A549 (cell line): ENCODE measurements at regions not wholly inside any gene's neighbourhood (a gene's known extent, or its start where the extent isn't known, plus 50 kb on each side); places are given as distances from the start of the nearest gene placed in this dataset.

ENCODE experiments used
- ATAC-seq, 2 experiments: fragments of 200-7000 bp in 1 of 2; fragments of >200 bp in 1 of 2; cut with Nextera tagmentation in 1 of 2; cut with Tn5 transposase in 1 of 2; 3 replicates each; pipeline versions ENCODE4 v1.8.0 to v1.9.1; 2018 to 2020; ENCODE audit warnings: mild to moderate bottlenecking in 1 of 2, moderate library complexity in 1 of 2
- CTCF ChIA-PET: fragments of 300-600 bp; sonication (Branson Sonifier 250); formaldehyde crosslinking; extraction: SDS; loops from one replicate; lab custom pipeline; 2021; ENCODE audit warnings: antibody characterized with exemption, inconsistent platforms; lab: Yijun Ruan, JAX
- POLR2A ChIA-PET: fragments of 350-600 bp; formaldehyde crosslinking; extraction: SDS; loops from one replicate; lab custom pipeline; 2021; ENCODE audit warnings: antibody characterized with exemption, inconsistent platforms; lab: Yijun Ruan, JAX
- DNase-seq, 2 experiments: peaks; one replicate each; pipeline versions ENCODE4 v3.0.0 to v3.0.0-alpha.2; 2011 to 2016; ENCODE audit warnings: low read depth in 1 of 2, low spot score in 1 of 2
- FAIRE-seq: peaks from 2 replicates; lab custom pipeline; 2011; peaks lifted over from hg19 to GRCh38; lab: Jason Lieb, UNC
- H3K27ac ChIP-seq, 2 experiments: fragments of >200 bp; sonication (Bioruptor Twin); formaldehyde crosslinking; 3 replicates each; pipeline ENCODE4 v1.5.1; 2016 to 2017
- H3K4me1 ChIP-seq: fragments of >200 bp; sonication (Bioruptor Twin); formaldehyde crosslinking; 3 replicates; pipeline ENCODE4 v1.6.1; 2016
- H3K4me2 ChIP-seq: fragments of >200 bp; sonication (Bioruptor Twin); formaldehyde crosslinking; 3 replicates; pipeline ENCODE4 v1.6.1; 2016
- H3K4me3 ChIP-seq: fragments of >200 bp; sonication (Bioruptor Twin); formaldehyde crosslinking; 3 replicates; pipeline ENCODE4 v1.5.1; 2016
- H3K9me3 ChIP-seq: fragments of >200 bp; sonication (Bioruptor Twin); formaldehyde crosslinking; 3 replicates; pipeline ENCODE4 v1.6.1; 2016
- BHLHE40 ChIP-seq: IDR thresholded peaks from 2 replicates; pipeline ENCODE4 v1.6.1; 2012; ENCODE audit warnings: low read depth, low read length, inconsistent platforms
- CHD2 ChIP-seq: fragments of 150-350 bp; IDR thresholded peaks from 2 replicates; pipeline ENCODE4 v1.6.1; 2014; ENCODE audit warnings: low read length; ENCODE audit not compliant: partially characterized antibody
- ESRRA ChIP-seq: fragments of 150-350 bp; IDR thresholded peaks from 2 replicates; pipeline ENCODE4 v1.6.1; 2014; ENCODE audit warnings: mild to moderate bottlenecking, low read length, borderline replicate concordance
- GATA3 ChIP-seq: IDR thresholded peaks from 2 replicates; pipeline ENCODE4 v1.6.1; 2012; ENCODE audit warnings: borderline replicate concordance
- HDAC2 ChIP-seq: fragments of 200-600 bp; sonication (generic); IDR thresholded peaks from 2 replicates; pipeline ENCODE4 v1.6.1; 2016
- JUNB ChIP-seq: fragments of >200 bp; sonication (Bioruptor Twin); formaldehyde crosslinking; IDR thresholded peaks from 2 replicates; pipeline ENCODE4 v1.6.1; 2016
- MYC ChIP-seq: IDR thresholded peaks from 2 replicates; pipeline ENCODE4 v1.6.1; 2012; ENCODE audit warnings: mild to moderate bottlenecking, inconsistent platforms, low read length, improper control_type of control experiment, borderline replicate concordance
- NPAS2 ChIP-seq: fragments of 250-450 bp; sonication (Bioruptor Pico); IDR thresholded peaks from 2 replicates; pipeline ENCODE4 v1.8.0; 2022; ENCODE audit warnings: mild to moderate bottlenecking, moderate library complexity, borderline replicate concordance
- PBX3 ChIP-seq: IDR thresholded peaks from 2 replicates; pipeline ENCODE4 v1.6.1; 2012
- POLR2A ChIP-seq: IDR thresholded peaks from 2 replicates; pipeline ENCODE4 v1.6.1; 2012; ENCODE audit warnings: mild to moderate bottlenecking, low read length
- RARB ChIP-seq: fragments of 250-450 bp; sonication (Bioruptor Pico); IDR thresholded peaks from 2 replicates; pipeline ENCODE4 v1.8.0; 2021; ENCODE audit warnings: mild to moderate bottlenecking, moderate library complexity
- RCOR1 ChIP-seq: fragments of 150-350 bp; IDR thresholded peaks from 2 replicates; pipeline ENCODE4 v1.6.1; 2014; ENCODE audit warnings: antibody characterized with exemption, low read length, low read depth
- RNF2 ChIP-seq: fragments of 200-600 bp; sonication (generic); IDR thresholded peaks from 2 replicates; pipeline ENCODE4 v1.6.1; 2016; ENCODE audit warnings: low read depth, mild to moderate bottlenecking, antibody characterized with exemption, moderate library complexity, borderline replicate concordance
- TFCP2L1 ChIP-seq: fragments of 250-450 bp; sonication (Bioruptor Pico); IDR thresholded peaks from 2 replicates; pipeline ENCODE4 v1.5.0; 2021; ENCODE audit warnings: mild to moderate bottlenecking
- TP53 ChIP-seq: fragments of 250-450 bp; sonication (Bioruptor Pico); IDR thresholded peaks from 2 replicates; pipeline ENCODE4 v1.5.0; 2021; ENCODE audit warnings: mild to moderate bottlenecking, moderate library complexity
- ZC3H11A ChIP-seq: fragments of 450-650 bp; IDR thresholded peaks from 2 replicates; pipeline ENCODE4 v1.6.1; 2014; ENCODE audit warnings: antibody characterized with exemption, mild to moderate bottlenecking
- ZFP36 ChIP-seq: fragments of 450-650 bp; IDR thresholded peaks from 2 replicates; pipeline ENCODE4 v1.6.1; 2014; ENCODE audit warnings: borderline replicate concordance; ENCODE audit not compliant: partially characterized antibody
- ZNF302 ChIP-seq: fragments of 250-450 bp; sonication (Bioruptor Pico); IDR thresholded peaks from 2 replicates; pipeline ENCODE4 v1.9.0; 2021; ENCODE audit warnings: inconsistent platforms, mild to moderate bottlenecking, moderate library complexity
- WGBS: methylation state at CpG from one replicate; pipeline ENCODE4 v1.1.6; 2017; ENCODE audit errors: missing lambda C conversion rate; 5-methylcytosine and 5-hydroxymethylcytosine counted together
- TF ChIP-seq, protein P1 (sequence below): fragments of 150-350 bp; IDR thresholded peaks from 2 replicates; pipeline ENCODE4 v1.6.1; 2014; ENCODE audit warnings: low read depth, mild to moderate bottlenecking, low read length
- TF ChIP-seq, protein P2 (sequence below): fragments of >200 bp; sonication (Bioruptor Twin); formaldehyde crosslinking; IDR thresholded peaks from 3 replicates; pipeline ENCODE4 v1.6.1; 2016
- TF ChIP-seq, protein P3 (sequence below): fragments of 250-450 bp; sonication (Bioruptor Pico); IDR thresholded peaks from 2 replicates; pipeline ENCODE4 v1.5.0; 2021; ENCODE audit warnings: mild to moderate bottlenecking, moderate library complexity, borderline replicate concordance

DNA sequence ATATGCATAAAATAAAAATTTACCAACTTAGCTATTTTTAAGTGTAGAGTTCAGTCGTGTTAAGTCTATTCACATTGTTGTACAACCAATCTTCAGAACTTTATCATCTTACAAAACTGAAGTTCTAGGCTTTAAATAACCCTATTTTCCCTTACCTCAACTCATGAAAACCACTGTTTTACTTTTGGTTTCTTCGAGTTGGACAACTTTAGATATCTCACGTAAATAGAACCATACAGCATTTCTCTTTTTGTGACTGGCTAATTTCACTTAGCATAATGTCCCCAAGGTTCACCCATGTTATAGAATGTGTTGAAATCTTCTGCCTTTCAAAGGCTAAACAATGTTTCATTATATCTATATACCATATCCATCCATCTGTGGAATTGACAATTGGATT, 819.0 kb upstream of the ADGRL4 start:
- no peak for TF ChIP-seq GATA3
- ChIA-PET CTCF (no interaction called here), POLR2A (no interaction called here)
- no peaks in the 10 kb centered on the region for H3K9me3 ChIP-seq
- no peak overlapping the region for H3K4me3 ChIP-seq
- FAIRE-seq (no peak), DNase-seq (no peak), ATAC-seq (no peak)
- H3K4me1 ChIP-seq = no peaks in the 10 kb centered on the region
- 20% methylated on average over 3 of the region's 3 CpGs for WGBS
- H3K4me2 ChIP-seq = no peak overlapping the region
- no peak overlapping the region for H3K27ac ChIP-seq

DNA sequence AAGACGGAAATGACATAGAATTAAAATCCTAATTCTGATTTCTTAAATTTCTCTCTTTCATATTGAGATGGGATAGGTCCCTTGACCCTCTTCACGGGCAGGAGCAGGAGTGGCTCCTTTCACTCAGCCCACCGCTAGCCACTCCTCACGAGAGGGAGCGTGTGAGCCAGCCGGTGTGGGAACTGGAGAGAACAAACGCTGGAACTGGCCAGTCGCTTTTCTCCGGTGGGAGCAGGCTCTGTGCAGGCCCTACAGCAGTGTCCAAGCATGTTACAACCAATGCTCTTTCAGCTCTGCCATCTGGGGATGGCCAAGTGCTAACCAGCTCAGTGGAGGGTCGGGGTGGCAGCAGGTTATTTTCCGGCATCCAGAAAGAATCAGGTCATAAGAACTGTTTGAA, 815.5 kb upstream of the ADGRL4 start:
- no peak for TF ChIP-seq POLR2A
- no peak for TF ChIP-seq HDAC2
- no peak for TF ChIP-seq ZNF302 (CRISPR knock-in tag)
- no peak for TF ChIP-seq TFCP2L1
- no peak for TF ChIP-seq ZC3H11A
- TF ChIP-seq, protein P1, sequence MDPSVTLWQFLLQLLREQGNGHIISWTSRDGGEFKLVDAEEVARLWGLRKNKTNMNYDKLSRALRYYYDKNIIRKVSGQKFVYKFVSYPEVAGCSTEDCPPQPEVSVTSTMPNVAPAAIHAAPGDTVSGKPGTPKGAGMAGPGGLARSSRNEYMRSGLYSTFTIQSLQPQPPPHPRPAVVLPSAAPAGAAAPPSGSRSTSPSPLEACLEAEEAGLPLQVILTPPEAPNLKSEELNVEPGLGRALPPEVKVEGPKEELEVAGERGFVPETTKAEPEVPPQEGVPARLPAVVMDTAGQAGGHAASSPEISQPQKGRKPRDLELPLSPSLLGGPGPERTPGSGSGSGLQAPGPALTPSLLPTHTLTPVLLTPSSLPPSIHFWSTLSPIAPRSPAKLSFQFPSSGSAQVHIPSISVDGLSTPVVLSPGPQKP = no peak
- TF ChIP-seq JUNB = no peak
- TF ChIP-seq, protein P2, sequence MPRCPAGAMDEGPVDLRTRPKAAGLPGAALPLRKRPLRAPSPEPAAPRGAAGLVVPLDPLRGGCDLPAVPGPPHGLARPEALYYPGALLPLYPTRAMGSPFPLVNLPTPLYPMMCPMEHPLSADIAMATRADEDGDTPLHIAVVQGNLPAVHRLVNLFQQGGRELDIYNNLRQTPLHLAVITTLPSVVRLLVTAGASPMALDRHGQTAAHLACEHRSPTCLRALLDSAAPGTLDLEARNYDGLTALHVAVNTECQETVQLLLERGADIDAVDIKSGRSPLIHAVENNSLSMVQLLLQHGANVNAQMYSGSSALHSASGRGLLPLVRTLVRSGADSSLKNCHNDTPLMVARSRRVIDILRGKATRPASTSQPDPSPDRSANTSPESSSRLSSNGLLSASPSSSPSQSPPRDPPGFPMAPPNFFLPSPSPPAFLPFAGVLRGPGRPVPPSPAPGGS = no peak
- TF ChIP-seq PBX3 = no peak
- no peak for TF ChIP-seq ESRRA
- no peak for TF ChIP-seq RNF2
- TF ChIP-seq, protein P3, sequence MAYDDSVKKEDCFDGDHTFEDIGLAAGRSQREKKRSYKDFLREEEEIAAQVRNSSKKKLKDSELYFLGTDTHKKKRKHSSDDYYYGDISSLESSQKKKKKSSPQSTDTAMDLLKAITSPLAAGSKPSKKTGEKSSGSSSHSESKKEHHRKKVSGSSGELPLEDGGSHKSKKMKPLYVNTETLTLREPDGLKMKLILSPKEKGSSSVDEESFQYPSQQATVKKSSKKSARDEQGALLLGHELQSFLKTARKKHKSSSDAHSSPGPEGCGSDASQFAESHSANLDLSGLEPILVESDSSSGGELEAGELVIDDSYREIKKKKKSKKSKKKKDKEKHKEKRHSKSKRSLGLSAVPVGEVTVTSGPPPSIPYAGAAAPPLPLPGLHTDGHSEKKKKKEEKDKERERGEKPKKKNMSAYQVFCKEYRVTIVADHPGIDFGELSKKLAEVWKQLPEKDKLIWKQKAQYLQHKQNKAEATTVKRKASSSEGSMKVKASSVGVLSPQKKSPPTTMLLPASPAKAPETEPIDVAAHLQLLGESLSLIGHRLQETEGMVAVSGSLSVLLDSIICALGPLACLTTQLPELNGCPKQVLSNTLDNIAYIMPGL (CRISPR knock-in tag) = no peak
- TF ChIP-seq BHLHE40 = no peak
- TF ChIP-seq RARB (CRISPR knock-in tag) = no peak
- DNase-seq (no peak), FAIRE-seq (no peak), ATAC-seq (no peak)
- H3K4me3 ChIP-seq = no peak overlapping the region
- ChIA-PET POLR2A (no interaction called here), CTCF (interaction anchor here (0.6 to 0.9 kb wide), 2 partner anchors 29 to 424 kb away, joined by 3 read pairs; no protein-coding TSS in a partner anchor)
- H3K4me2 ChIP-seq = no peak overlapping the region
- H3K4me1 ChIP-seq = no peaks in the 10 kb centered on the region
- no peak overlapping the region for H3K27ac ChIP-seq
- H3K9me3 ChIP-seq = no peaks in the 10 kb centered on the region
- 53% methylated on average over 10 of the region's 11 CpGs for WGBS

DNA sequence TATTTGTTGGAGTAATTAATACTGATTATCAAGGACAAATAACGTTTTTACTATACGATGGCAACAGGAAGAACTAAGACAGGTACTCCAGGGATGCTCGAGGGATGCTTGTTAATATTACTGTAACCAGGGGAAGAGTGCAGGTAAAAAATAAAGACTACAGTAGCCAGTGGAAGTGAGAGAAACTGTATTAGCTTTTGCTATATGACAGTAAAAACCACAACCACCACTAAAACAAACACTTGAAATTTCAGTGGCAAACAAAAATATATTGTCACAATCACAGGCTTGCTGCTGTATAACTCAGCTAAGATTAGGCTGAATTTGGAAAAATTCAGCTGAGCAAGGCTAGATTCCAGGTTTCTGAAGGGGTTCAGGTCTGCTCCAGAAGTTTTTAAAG, 812.6 kb upstream of the ADGRL4 start:
- DNase-seq (no peak), FAIRE-seq (no peak), ATAC-seq (no peak)
- ChIA-PET CTCF (no interaction called here), POLR2A (no interaction called here)
- no peak overlapping the region for H3K4me2 ChIP-seq
- no peak overlapping the region for H3K4me3 ChIP-seq
- no peak overlapping the region for H3K27ac ChIP-seq
- 3% methylated on average over 3 of the region's 3 CpGs for WGBS
- TF ChIP-seq ZNF302 (CRISPR knock-in tag) (no peak), NPAS2 (no peak), CHD2 (no peak), PBX3 (no peak), ZFP36 (no peak), RCOR1 (no peak), TP53 (CRISPR knock-in tag) (no peak), MYC (no peak)
- H3K9me3 ChIP-seq = no peaks in the 10 kb centered on the region
- no peaks in the 10 kb centered on the region for H3K4me1 ChIP-seq
